ENCODE measurements at regions not wholly inside any gene's neighbourhood (a gene's known extent, or its start where the extent isn't known, plus 50 kb on each side); places are given as distances from the start of the nearest gene placed in this dataset.

- no TSS peak for BruUV-seq (replicated peaks)
- POLR2A ChIA-PET, result interaction anchor here (1.5 kb wide), 1 partner anchor 20 kb away, joined by 3 read pairs; no protein-coding TSS in a partner anchor
- CTCF ChIA-PET, result interaction anchor here (0.8 kb wide), 1 partner anchor 145 kb away, joined by 3 read pairs; no protein-coding TSS in a partner anchor
- intact Hi-C loops (cut with micrococcal nuclease), result no loop called here
- Histone ChIP-seq H3K79me2 (ENCODE audit: insufficient read depth, low read length) (no peaks in the 10 kb centered on the region), H3K4me1 (ENCODE audit: control insufficient read depth in 1 of 2, insufficient read depth in 2 of 2, low read length in 2 of 2) (no peaks in the 10 kb centered on the region), H3K9ac (ENCODE audit: low read length) (no peak overlapping the region), H3K4me3 (replicated peaks in 1 of 2; ENCODE audit: low read depth in 1 of 2, low read length in 2 of 2) (no peak overlapping the region), H3K36me3 (ENCODE audit: control insufficient read depth in 1 of 2, insufficient read depth in 2 of 2, low read length in 2 of 2) (no peaks in the 10 kb centered on the region), H4K20me1 (ENCODE audit: insufficient read depth) (no peaks in the 10 kb centered on the region), H3K4me2 (ENCODE audit: low read length) (no peak overlapping the region), H3K27ac (ENCODE audit: low read depth, low read length) (no peak overlapping the region), H3K9me3 (ENCODE audit: control insufficient read depth in 1 of 2, insufficient read depth in 1 of 2, low read depth in 1 of 2, low read length in 2 of 2) (no peaks in the 10 kb centered on the region), H3K9me2 (ENCODE audit: insufficient read depth) (no peaks in the 10 kb centered on the region), H2AFZ (ENCODE audit: low read depth, low read length, poor library complexity, severe bottlenecking) (no peak overlapping the region), H3K27me3 (ENCODE audit: insufficient read depth, low read length) (no peaks in the 10 kb centered on the region)
- ATAC-seq (no peak), DNase-seq (ENCODE audit: low read depth, low spot score) (no peak)
- RAD21 ChIA-PET (ENCODE audit: low non-redundant PET in 1 of 2, low total read pairs in 2 of 2, uncharacterized antibody in 2 of 2, unreplicated experiment in 2 of 2), result no interaction called here
- TF ChIP-seq TCF7L2 (IDR thresholded peaks at IDR 0.05; ENCODE audit: borderline replicate concordance, extremely low read depth, insufficient read depth, insufficient read length) (no peak), EZH2 (IDR thresholded peaks at IDR 0.05) (no peak), EZH2phosphoT487 (IDR thresholded peaks at IDR 0.05; ENCODE audit: borderline replicate concordance) (no peak), SP1 (IDR thresholded peaks at IDR 0.05; ENCODE audit: low read depth) (no peak), SIN3A (IDR thresholded peaks at IDR 0.05; ENCODE audit: low read depth) (no peak), SRF (IDR thresholded peaks at IDR 0.05; ENCODE audit: low read depth) (no peak), RAD21 (IDR thresholded peaks at IDR 0.05; ENCODE audit: low read depth) (no peak), EGR1 (IDR thresholded peaks at IDR 0.05; ENCODE audit: low read depth) (no peak), FOSL1 (IDR thresholded peaks at IDR 0.05; ENCODE audit: low read depth) (no peak), ZBTB33 (IDR thresholded peaks at IDR 0.05; ENCODE audit: extremely low read depth, insufficient replicate concordance, low read length) (no peak), ZNF274 (IDR thresholded peaks at IDR 0.05; ENCODE audit: low read depth, low read length) (no peak), POLR2A (IDR thresholded peaks at IDR 0.05; ENCODE audit: borderline replicate concordance, extremely low read depth, insufficient read depth, insufficient read length) (no peak), YY1 (IDR thresholded peaks at IDR 0.05; ENCODE audit: extremely low read depth, insufficient replicate concordance, low read depth, low read length) (no peak), ELF1 (IDR thresholded peaks at IDR 0.05; ENCODE audit: borderline replicate concordance, low read depth) (no peak), POLR2AphosphoS5 (IDR thresholded peaks at IDR 0.05; ENCODE audit: low read depth, low read length) (no peak), JUND (IDR thresholded peaks at IDR 0.05) (no peak), CEBPB (IDR thresholded peaks at IDR 0.05; ENCODE audit: low read depth) (no peak)
- TF ChIP-seq, protein P1, sequence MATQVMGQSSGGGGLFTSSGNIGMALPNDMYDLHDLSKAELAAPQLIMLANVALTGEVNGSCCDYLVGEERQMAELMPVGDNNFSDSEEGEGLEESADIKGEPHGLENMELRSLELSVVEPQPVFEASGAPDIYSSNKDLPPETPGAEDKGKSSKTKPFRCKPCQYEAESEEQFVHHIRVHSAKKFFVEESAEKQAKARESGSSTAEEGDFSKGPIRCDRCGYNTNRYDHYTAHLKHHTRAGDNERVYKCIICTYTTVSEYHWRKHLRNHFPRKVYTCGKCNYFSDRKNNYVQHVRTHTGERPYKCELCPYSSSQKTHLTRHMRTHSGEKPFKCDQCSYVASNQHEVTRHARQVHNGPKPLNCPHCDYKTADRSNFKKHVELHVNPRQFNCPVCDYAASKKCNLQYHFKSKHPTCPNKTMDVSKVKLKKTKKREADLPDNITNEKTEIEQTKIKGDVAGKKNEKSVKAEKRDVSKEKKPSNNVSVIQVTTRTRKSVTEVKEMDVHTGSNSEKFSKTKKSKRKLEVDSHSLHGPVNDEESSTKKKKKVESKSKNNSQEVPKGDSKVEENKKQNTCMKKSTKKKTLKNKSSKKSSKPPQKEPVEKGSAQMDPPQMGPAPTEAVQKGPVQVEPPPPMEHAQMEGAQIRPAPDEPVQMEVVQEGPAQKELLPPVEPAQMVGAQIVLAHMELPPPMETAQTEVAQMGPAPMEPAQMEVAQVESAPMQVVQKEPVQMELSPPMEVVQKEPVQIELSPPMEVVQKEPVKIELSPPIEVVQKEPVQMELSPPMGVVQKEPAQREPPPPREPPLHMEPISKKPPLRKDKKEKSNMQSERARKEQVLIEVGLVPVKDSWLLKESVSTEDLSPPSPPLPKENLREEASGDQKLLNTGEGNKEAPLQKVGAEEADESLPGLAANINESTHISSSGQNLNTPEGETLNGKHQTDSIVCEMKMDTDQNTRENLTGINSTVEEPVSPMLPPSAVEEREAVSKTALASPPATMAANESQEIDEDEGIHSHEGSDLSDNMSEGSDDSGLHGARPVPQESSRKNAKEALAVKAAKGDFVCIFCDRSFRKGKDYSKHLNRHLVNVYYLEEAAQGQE (IDR thresholded peaks at IDR 0.05; ENCODE audit: low read depth), result no peak
- TF ChIP-seq, protein P2, sequence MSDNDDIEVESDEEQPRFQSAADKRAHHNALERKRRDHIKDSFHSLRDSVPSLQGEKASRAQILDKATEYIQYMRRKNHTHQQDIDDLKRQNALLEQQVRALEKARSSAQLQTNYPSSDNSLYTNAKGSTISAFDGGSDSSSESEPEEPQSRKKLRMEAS (IDR thresholded peaks at IDR 0.05), result no peak
- TF ChIP-seq, protein P3, sequence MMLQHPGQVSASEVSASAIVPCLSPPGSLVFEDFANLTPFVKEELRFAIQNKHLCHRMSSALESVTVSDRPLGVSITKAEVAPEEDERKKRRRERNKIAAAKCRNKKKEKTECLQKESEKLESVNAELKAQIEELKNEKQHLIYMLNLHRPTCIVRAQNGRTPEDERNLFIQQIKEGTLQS (IDR thresholded peaks at IDR 0.05), result no peak
Observed at GRCh38 chr6:43934183-43934802, 164.3 kb downstream of the VEGFA start.

Measured in HCT116 (cell line).